GM12878 (cell line): ENCODE measurements at regions not wholly inside any gene's neighbourhood (a gene's known extent, or its start where the extent isn't known, plus 50 kb on each side); places are given as distances from the start of the nearest gene placed in this dataset.

Source experiments
- ATAC-seq: fragments of 200-7000 bp; cut with Tn5 transposase; 3 replicates; pipeline ENCODE4 v1.9.1; 2020; ENCODE audit warnings: mild to moderate bottlenecking, moderate library complexity
- BruUV-seq: library from RNA; stranded (reverse); fragments of 400-500 nt; replicated peaks from 2 replicates; lab custom pipeline; 2021; lab: Mats Ljungman, UMichigan
- CTCF ChIA-PET: fragments of 300-600 bp; sonication (Branson Sonifier 250); formaldehyde crosslinking; extraction: SDS; loops from one replicate; lab custom pipeline; 2021; ENCODE audit warnings: inconsistent platforms; lab: Yijun Ruan, JAX
- POLR2A ChIA-PET: fragments of 350-600 bp; formaldehyde crosslinking; extraction: SDS; loops from one replicate; lab custom pipeline; 2021; ENCODE audit warnings: inconsistent platforms; lab: Charles Lee
- RAD21 ChIA-PET: fragments of 300-600 bp; sonication (Branson Sonifier 250); formaldehyde crosslinking; loops from one replicate; lab custom pipeline; 2023; ENCODE audit warnings: antibody characterized with exemption; ENCODE audit not compliant: unreplicated experiment; lab: Charles Lee
- SMC1A ChIA-PET: fragments of 300-600 bp; sonication (Branson Sonifier 250); formaldehyde crosslinking; loops from one replicate; lab custom pipeline; 2023; ENCODE audit not compliant: unreplicated experiment, uncharacterized antibody; lab: Charles Lee
- DNase-seq: peaks from one replicate; pipeline ENCODE4 v3.0.0-alpha.2; 2011; ENCODE audit warnings: low read depth, low spot score
- FAIRE-seq: peaks from 3 replicates; lab custom pipeline; 2011; peaks lifted over from hg19 to GRCh38; lab: Jason Lieb, UNC
- H2AFZ ChIP-seq: 2 replicates; pipeline ENCODE4 v1.6.0; 2011; ENCODE audit warnings: low read depth, low read length, control low read depth; ENCODE audit not compliant: control insufficient read depth
- H3K27ac ChIP-seq: 2 replicates; pipeline ENCODE4 v1.5.1; 2011; ENCODE audit warnings: control low read depth; ENCODE audit not compliant: control insufficient read depth, insufficient read depth
- H3K27me3 ChIP-seq, 2 experiments: replicated peaks in 1 of 2; 2 replicates each; pipeline versions ENCODE4 v1.6.0 to v1.6.1; 2011; ENCODE audit warnings: low read length in 1 of 2; ENCODE audit not compliant: control insufficient read depth in 2 of 2, insufficient read depth in 2 of 2
- H3K36me3 ChIP-seq, 2 experiments: 2 replicates each; pipeline ENCODE4 v1.5.1; 2011; ENCODE audit warnings: low read length in 1 of 2; ENCODE audit not compliant: control insufficient read depth in 2 of 2, insufficient read depth in 2 of 2
- H3K4me1 ChIP-seq: 2 replicates; pipeline ENCODE4 v1.6.1; 2011; ENCODE audit warnings: mild to moderate bottlenecking, low read length, moderate library complexity, mixed read lengths; ENCODE audit not compliant: control insufficient read depth, insufficient read depth
- H3K4me2 ChIP-seq: 2 replicates; pipeline ENCODE4 v1.6.0; 2011; ENCODE audit warnings: control low read depth; ENCODE audit not compliant: control insufficient read depth, insufficient read depth
- H3K4me3 ChIP-seq: fragments of 200-600 bp; sonication (generic); 2 replicates; pipeline ENCODE4 v1.5.1; 2016
- H3K79me2 ChIP-seq: 2 replicates; pipeline ENCODE4 v1.6.0; 2011; ENCODE audit warnings: low read length; ENCODE audit not compliant: control insufficient read depth, insufficient read depth
- H3K9ac ChIP-seq: 2 replicates; pipeline ENCODE4 v1.8.0; 2011; ENCODE audit warnings: low read length, control low read depth, mixed read lengths; ENCODE audit not compliant: control insufficient read depth, insufficient read depth
- H3K9me3 ChIP-seq: replicated peaks from 3 replicates; pipeline ENCODE4 v1.5.1; 2011; ENCODE audit warnings: mild to moderate bottlenecking, low read length; ENCODE audit not compliant: control insufficient read depth, insufficient read depth
- H4K20me1 ChIP-seq: 2 replicates; pipeline ENCODE4 v1.6.0; 2011; ENCODE audit not compliant: control insufficient read depth, insufficient read depth
- BACH1 ChIP-seq: fragments of 450-650 bp; IDR thresholded peaks from 2 replicates; pipeline ENCODE4 v1.6.1; 2017; ENCODE audit warnings: mild to moderate bottlenecking, borderline replicate concordance
- ETV6 ChIP-seq, 2 experiments: fragments of 450-650 bp in 1 of 2; IDR thresholded peaks in 1 of 2; conservative IDR thresholded peaks in 1 of 2; 2 replicates each; pipeline ENCODE4 v1.6.1; 2014; ENCODE audit warnings: antibody characterized with exemption in 1 of 2, borderline replicate concordance in 1 of 2, low read depth in 1 of 2, mild to moderate bottlenecking in 1 of 2, moderate library complexity in 1 of 2
- MXI1 ChIP-seq: fragments of 150-350 bp; IDR thresholded peaks from 2 replicates; pipeline ENCODE4 v1.6.1; 2011; ENCODE audit warnings: low read depth, mild to moderate bottlenecking, inconsistent platforms, low read length, improper control_type of control experiment
- SKIL ChIP-seq: fragments of 450-650 bp; IDR thresholded peaks from 2 replicates; pipeline ENCODE4 v1.6.1; 2017; ENCODE audit warnings: mild to moderate bottlenecking, low read depth, inconsistent platforms; ENCODE audit not compliant: poor library complexity, severe bottlenecking
- WGBS: methylation state at CpG from one replicate; pipeline ENCODE4 v1.1.6; 2016; ENCODE audit warnings: low lambda C conversion rate; ENCODE audit not compliant: insufficient replicate concordance, insufficient coverage; ENCODE audit errors: missing lambda C conversion rate; 5-methylcytosine and 5-hydroxymethylcytosine counted together
- in situ Hi-C: fragments of 300-500 bp; cut with MboI; formaldehyde crosslinking; loops from 9 replicates; pipeline ENCODE4 v1.14.3; 2018; ENCODE audit warnings: mixed read lengths
- intact Hi-C: fragments of 100-400 bp; cut with micrococcal nuclease; formaldehyde crosslinking; loops from one replicate; pipeline ENCODE4 v1.14.2; 2022; ENCODE audit not compliant: unreplicated experiment

GRCh38 chr7:89655946-89656345, 498.3 kb upstream of the STEAP1 start (continued):
- no peak for TF ChIP-seq SKIL

DNA sequence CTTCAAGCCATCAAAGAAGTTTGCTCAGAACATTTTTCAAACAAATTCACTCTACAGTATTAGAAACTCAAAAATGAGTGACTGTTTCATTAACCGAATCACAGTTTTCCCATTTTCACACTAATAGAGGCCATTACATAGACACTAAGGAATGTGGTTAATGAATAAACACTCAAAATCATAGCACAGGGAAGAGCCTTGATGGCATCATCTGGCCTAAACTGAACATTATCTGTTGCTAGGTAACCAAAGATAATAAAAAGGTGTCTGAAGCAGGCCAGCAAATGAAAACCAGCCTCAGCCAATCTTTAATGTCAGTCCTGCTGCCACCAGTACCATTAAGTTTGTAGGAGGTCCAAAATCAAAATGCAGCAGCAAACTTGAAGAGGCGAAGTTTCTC, 492.4 kb upstream of the STEAP1 start:
- H3K9me3 ChIP-seq, result no peaks in the 10 kb centered on the region
- no peak overlapping the region for H3K4me2 ChIP-seq
- BruUV-seq, result no TSS peak
- H3K36me3 ChIP-seq, result no peaks in the 10 kb centered on the region
- WGBS, result 28% methylated on average over 2 of the region's 2 CpGs
- H3K4me1 ChIP-seq, result no peaks in the 10 kb centered on the region
- intact Hi-C loops (no loop called here), in situ Hi-C loops (no loop called here)
- FAIRE-seq, result no peak
- ATAC-seq, result no peak
- ChIA-PET POLR2A (no interaction called here), CTCF (no interaction called here), RAD21 (no interaction called here), SMC1A (no interaction called here)
- no peak overlapping the region for H2AFZ ChIP-seq
- DNase-seq, result no peak
- no peaks in the 10 kb centered on the region for H3K27me3 ChIP-seq
- no peak overlapping the region for H3K9ac ChIP-seq
- H3K27ac ChIP-seq, result no peak overlapping the region
- no peak overlapping the region for H3K4me3 ChIP-seq
- no peak for TF ChIP-seq ETV6 (conservative IDR thresholded peaks at IDR 0.05 in 1 of 2, IDR thresholded peaks at IDR 0.05 in 1 of 2; ENCODE audit: borderline replicate concordance in 1 of 2, low read depth in 1 of 2)
- TF ChIP-seq MXI1, result no peak
- no peak for TF ChIP-seq BACH1
- no peaks in the 10 kb centered on the region for H3K79me2 ChIP-seq
- no peaks in the 10 kb centered on the region for H4K20me1 ChIP-seq
